Panc1 (cell line): ENCODE measurements at regions not wholly inside any gene's neighbourhood (a gene's known extent, or its start where the extent isn't known, plus 50 kb on each side); places are given as distances from the start of the nearest gene placed in this dataset.

Source experiments
- ATAC-seq: fragments of 200-7000 bp; cut with Tn5 transposase; 2 replicates; pipeline ENCODE4 v1.9.1; 2020; ENCODE audit warnings: mild to moderate bottlenecking, moderate library complexity
- BruUV-seq: library from RNA; stranded (reverse); fragments of 400-500 nt; replicated peaks from 2 replicates; lab custom pipeline; 2021; lab: Mats Ljungman, UMichigan
- CTCF ChIA-PET: fragments of 300-600 bp; sonication (Branson Sonifier 250); formaldehyde crosslinking; loops from one replicate; lab custom pipeline; 2022; ENCODE audit warnings: antibody characterized with exemption; lab: Charles Lee
- POLR2A ChIA-PET: fragments of 300-600 bp; sonication (Branson Sonifier 250); formaldehyde crosslinking; loops from one replicate; lab custom pipeline; 2022; ENCODE audit warnings: antibody characterized with exemption; lab: Charles Lee
- DNase-seq: peaks from one replicate; pipeline ENCODE4 v3.0.0-alpha.2; 2010; ENCODE audit warnings: low read depth, low spot score
- H3K27ac ChIP-seq: 2 replicates; pipeline ENCODE4 v1.5.1; 2011; ENCODE audit warnings: mild to moderate bottlenecking, low read length, inconsistent platforms
- H3K27me3 ChIP-seq: fragments of 200-500 bp; sonication (Bioruptor generic); 2 replicates; pipeline ENCODE4 v1.6.0; 2014; ENCODE audit warnings: low read length, inconsistent platforms; ENCODE audit not compliant: control insufficient read depth, insufficient read depth
- H3K36me3 ChIP-seq: fragments of 200-500 bp; sonication (Bioruptor generic); 2 replicates; pipeline ENCODE4 v1.5.1; 2014; ENCODE audit warnings: inconsistent platforms, mild to moderate bottlenecking, low read length, moderate library complexity; ENCODE audit not compliant: control insufficient read depth, insufficient read depth
- H3K4me1 ChIP-seq: 2 replicates; pipeline ENCODE4 v1.5.1; 2011; ENCODE audit warnings: inconsistent platforms, mild to moderate bottlenecking, low read length, moderate library complexity; ENCODE audit not compliant: control insufficient read depth, insufficient read depth
- H3K4me3 ChIP-seq, 2 experiments: 2 replicates each; pipeline ENCODE4 v1.5.1; 2011 to 2012; ENCODE audit warnings: low read depth in 2 of 2, low read length in 2 of 2, mild to moderate bottlenecking in 2 of 2, inconsistent platforms in 1 of 2, moderate library complexity in 1 of 2
- H3K9me3 ChIP-seq: fragments of 200-500 bp; sonication (Bioruptor generic); 2 replicates; pipeline ENCODE4 v1.5.1; 2014; ENCODE audit warnings: low read depth, mild to moderate bottlenecking, inconsistent platforms, low read length, moderate library complexity; ENCODE audit not compliant: control insufficient read depth, insufficient read depth
- CTCF ChIP-seq: fragments of 450-650 bp; IDR thresholded peaks from 2 replicates; pipeline ENCODE4 v1.5.1; 2017; ENCODE audit warnings: mild to moderate bottlenecking
- POLR2AphosphoS5 ChIP-seq: IDR thresholded peaks from 2 replicates; pipeline ENCODE4 v1.6.1; 2012; ENCODE audit warnings: mild to moderate bottlenecking, low read depth, low read length, moderate library complexity
- REST ChIP-seq, 2 experiments: IDR thresholded peaks; 2 replicates each; pipeline ENCODE4 v1.6.1; 2011 to 2012; ENCODE audit warnings: low read depth in 2 of 2, control low read depth in 1 of 2, low read length in 1 of 2, mild to moderate bottlenecking in 1 of 2, moderate library complexity in 1 of 2; ENCODE audit not compliant: insufficient read depth in 1 of 2
- SIN3A ChIP-seq: IDR thresholded peaks from 2 replicates; pipeline ENCODE4 v1.6.1; 2012; ENCODE audit warnings: low read depth, mild to moderate bottlenecking, low read length, moderate library complexity, borderline replicate concordance; ENCODE audit not compliant: insufficient read depth
- TCF7L2 ChIP-seq: IDR thresholded peaks from 2 replicates; pipeline ENCODE4 v1.6.1; 2011; ENCODE audit warnings: mild to moderate bottlenecking, low read depth, low read length, inconsistent platforms
- in situ Hi-C: cut with HindIII; loops from 2 replicates; pipeline ENCODE4 v1.10.0; 2016; ENCODE audit warnings: low sequenced_read_pairs, low pct_unique_long_range_greater_than_20kb
- intact Hi-C: fragments of 100-400 bp; cut with micrococcal nuclease; formaldehyde crosslinking; loops from one replicate; pipeline ENCODE4 v1.10.0; 2022; ENCODE audit not compliant: unreplicated experiment

GRCh38 chr2:118711603-118712002 is 135.8 kb downstream of the EN1 start:
- DNase-seq = no peak
- CTCF ChIA-PET = no interaction called here
- TF ChIP-seq REST (IDR thresholded peaks at IDR 0.05; ENCODE audit: insufficient read depth in 1 of 2, low read depth in 2 of 2, low read length in 1 of 2) (no peak), POLR2AphosphoS5 (no peak), SIN3A (no peak), CTCF (no peak), TCF7L2 (no peak)
- in situ Hi-C loops (no loop called here), intact Hi-C loops (no loop called here)
- H3K9me3 ChIP-seq = no peaks in the 10 kb centered on the region
- H3K4me3 ChIP-seq = no peak overlapping the region
- H3K36me3 ChIP-seq = no peaks in the 10 kb centered on the region
- ATAC-seq = no peak
- POLR2A ChIA-PET = no interaction called here
- no peak overlapping the region for H3K27ac ChIP-seq
- BruUV-seq = no TSS peak
- H3K27me3 ChIP-seq = no peaks in the 10 kb centered on the region
- no peaks in the 10 kb centered on the region for H3K4me1 ChIP-seq

- CTCF ChIA-PET = no interaction called here
- ATAC-seq (no peak), DNase-seq (no peak)
- in situ Hi-C loops = no loop called here
- Histone ChIP-seq H3K4me3 (no peak overlapping the region), H3K9me3 (no peaks in the 10 kb centered on the region), H3K27ac (no peak overlapping the region), H3K4me1 (no peaks in the 10 kb centered on the region), H3K27me3 (no peaks in the 10 kb centered on the region), H3K36me3 (no peaks in the 10 kb centered on the region)
- TF ChIP-seq CTCF = no peak
- no peak for TF ChIP-seq TCF7L2
- no peak for TF ChIP-seq REST (IDR thresholded peaks at IDR 0.05; ENCODE audit: insufficient read depth in 1 of 2, low read depth in 2 of 2, low read length in 1 of 2)
- no peak for TF ChIP-seq SIN3A
- TF ChIP-seq POLR2AphosphoS5 = no peak
- POLR2A ChIA-PET = no interaction called here
- BruUV-seq = no TSS peak
- intact Hi-C loops = no loop called here
These were observed 137.0 kb downstream of the EN1 start for GRCh38 chr2:118710481-118710880.
